ENCODE measurements at regions not wholly inside any gene's neighbourhood (a gene's known extent, or its start where the extent isn't known, plus 50 kb on each side); places are given as distances from the start of the nearest gene placed in this dataset.

- H3K9me2 ChIP-seq (replicated peaks; ENCODE audit: low read depth, low read length) = no peaks in the 10 kb centered on the region
- H3K4me1 ChIP-seq (ENCODE audit: insufficient read depth, low read length, poor library complexity, severe bottlenecking) = no peaks in the 10 kb centered on the region
- TF ChIP-seq EZH2phosphoT487 (IDR thresholded peaks at IDR 0.05; ENCODE audit: borderline replicate concordance) = no peak
- TF ChIP-seq CTCF (conservative IDR thresholded peaks at IDR 0.05; ENCODE audit: low read length) = no peak
- H3K79me2 ChIP-seq (ENCODE audit: insufficient read depth, low read length) = no peaks in the 10 kb centered on the region
- H3K9ac ChIP-seq (ENCODE audit: low read depth, low read length, poor library complexity, severe bottlenecking) = no peak overlapping the region
- no peaks in the 10 kb centered on the region for H4K20me1 ChIP-seq (ENCODE audit: insufficient read depth, low read length, poor library complexity, severe bottlenecking)
- H3K36me3 ChIP-seq (ENCODE audit: insufficient read depth, low read length) = no peaks in the 10 kb centered on the region
- H2AFZ ChIP-seq (ENCODE audit: low read length) = no peak overlapping the region
- H3K4me3 ChIP-seq (ENCODE audit: low read length, poor library complexity, severe bottlenecking) = no peak overlapping the region
- H3K9me3 ChIP-seq (ENCODE audit: insufficient read depth, low read depth, low read length) = no peaks in the 10 kb centered on the region
- H3F3A ChIP-seq (ENCODE audit: low read depth) = no peaks in the 10 kb centered on the region
- no peak overlapping the region for H3K4me2 ChIP-seq (ENCODE audit: low read depth, low read length, poor library complexity, severe bottlenecking)
- H3K27me3 ChIP-seq (ENCODE audit: insufficient read depth, low read length, poor library complexity, severe bottlenecking) = no peaks in the 10 kb centered on the region
Observed at GRCh38 chr5:174625591-174626350, 98.6 kb upstream of the MSX2 start.

GRCh38 chr5:174626369-174626920, 97.9 kb upstream of the MSX2 start:
- H4K20me1 ChIP-seq (ENCODE audit: insufficient read depth, low read length, poor library complexity, severe bottlenecking) = no peaks in the 10 kb centered on the region
- no peak overlapping the region for H2AFZ ChIP-seq (ENCODE audit: low read length)
- H3K27me3 ChIP-seq (ENCODE audit: insufficient read depth, low read length, poor library complexity, severe bottlenecking) = no peaks in the 10 kb centered on the region
- no peaks in the 10 kb centered on the region for H3K79me2 ChIP-seq (ENCODE audit: insufficient read depth, low read length)
- TF ChIP-seq CTCF (conservative IDR thresholded peaks at IDR 0.05; ENCODE audit: low read length) (no peak), EZH2phosphoT487 (IDR thresholded peaks at IDR 0.05; ENCODE audit: borderline replicate concordance) (no peak)
- H3K9ac ChIP-seq (ENCODE audit: low read depth, low read length, poor library complexity, severe bottlenecking) = no peak overlapping the region
- H3F3A ChIP-seq (ENCODE audit: low read depth) = no peaks in the 10 kb centered on the region
- H3K4me2 ChIP-seq (ENCODE audit: low read depth, low read length, poor library complexity, severe bottlenecking) = no peak overlapping the region
- no peak overlapping the region for H3K4me3 ChIP-seq (ENCODE audit: low read length, poor library complexity, severe bottlenecking)
- no peaks in the 10 kb centered on the region for H3K9me3 ChIP-seq (ENCODE audit: insufficient read depth, low read depth, low read length)
- H3K4me1 ChIP-seq (ENCODE audit: insufficient read depth, low read length, poor library complexity, severe bottlenecking) = no peaks in the 10 kb centered on the region
- no peaks in the 10 kb centered on the region for H3K9me2 ChIP-seq (replicated peaks; ENCODE audit: low read depth, low read length)
- no peaks in the 10 kb centered on the region for H3K36me3 ChIP-seq (ENCODE audit: insufficient read depth, low read length)

- H3K9me2 ChIP-seq (replicated peaks; ENCODE audit: low read depth, low read length) = no peaks in the 10 kb centered on the region
- no peak overlapping the region for H3K9ac ChIP-seq (ENCODE audit: low read depth, low read length, poor library complexity, severe bottlenecking)
- no peaks in the 10 kb centered on the region for H3K79me2 ChIP-seq (ENCODE audit: insufficient read depth, low read length)
- H3K4me3 ChIP-seq (ENCODE audit: low read length, poor library complexity, severe bottlenecking) = no peak overlapping the region
- no peaks in the 10 kb centered on the region for H3K27me3 ChIP-seq (ENCODE audit: insufficient read depth, low read length, poor library complexity, severe bottlenecking)
- H3F3A ChIP-seq (ENCODE audit: low read depth) = no peaks in the 10 kb centered on the region
- no peak overlapping the region for H3K4me2 ChIP-seq (ENCODE audit: low read depth, low read length, poor library complexity, severe bottlenecking)
- no peaks in the 10 kb centered on the region for H3K36me3 ChIP-seq (ENCODE audit: insufficient read depth, low read length)
- H3K4me1 ChIP-seq (ENCODE audit: insufficient read depth, low read length, poor library complexity, severe bottlenecking) = no peaks in the 10 kb centered on the region
- H3K9me3 ChIP-seq (ENCODE audit: insufficient read depth, low read depth, low read length) = no peaks in the 10 kb centered on the region
- no peak overlapping the region for H2AFZ ChIP-seq (ENCODE audit: low read length)
- no peaks in the 10 kb centered on the region for H4K20me1 ChIP-seq (ENCODE audit: insufficient read depth, low read length, poor library complexity, severe bottlenecking)
- no peak for TF ChIP-seq EZH2phosphoT487 (IDR thresholded peaks at IDR 0.05; ENCODE audit: borderline replicate concordance)
- TF ChIP-seq CTCF (conservative IDR thresholded peaks at IDR 0.05; ENCODE audit: low read length) = no peak
Observed at GRCh38 chr5:174636094-174636493, 88.3 kb upstream of the MSX2 start.

Measured in Loucy (cell line).